Mesendoderm (in vitro differentiated cells): ENCODE measurements at regions not wholly inside any gene's neighbourhood (a gene's known extent, or its start where the extent isn't known, plus 50 kb on each side); places are given as distances from the start of the nearest gene placed in this dataset.

Experiments
- DNase-seq: peaks from one replicate; pipeline ENCODE4 v3.0.0; 2013
- H2AK5ac ChIP-seq: 2 replicates; pipeline ENCODE4 v1.6.1; 2013; ENCODE audit warnings: low read length, inconsistent platforms
- H2BK120ac ChIP-seq: 2 replicates; pipeline ENCODE4 v1.6.1; 2013; ENCODE audit warnings: low read depth, mild to moderate bottlenecking, low read length, moderate library complexity, mixed read lengths
- H2BK15ac ChIP-seq: replicated peaks from 2 replicates; pipeline ENCODE4 v1.6.1; 2013; ENCODE audit warnings: low read depth, mild to moderate bottlenecking, moderate library complexity
- H2BK5ac ChIP-seq: 2 replicates; pipeline ENCODE4 v1.6.1; 2013; ENCODE audit warnings: low read length, inconsistent platforms
- H3K18ac ChIP-seq: 2 replicates; pipeline ENCODE4 v1.6.1; 2013; ENCODE audit warnings: mild to moderate bottlenecking, low read length, mixed read lengths
- H3K23ac ChIP-seq: one replicate; pipeline ENCODE4 v1.6.1; 2013; ENCODE audit warnings: low read length
- H3K27ac ChIP-seq: 2 replicates; pipeline ENCODE4 v1.5.1; 2013; ENCODE audit warnings: low read depth, mild to moderate bottlenecking, inconsistent platforms, low read length, moderate library complexity
- H3K27me3 ChIP-seq: 2 replicates; pipeline ENCODE4 v1.6.1; 2013; ENCODE audit warnings: low read length, control low read depth, mild to moderate bottlenecking, inconsistent platforms; ENCODE audit not compliant: insufficient read depth, poor library complexity
- H3K36me3 ChIP-seq: 2 replicates; pipeline ENCODE4 v1.6.1; 2013; ENCODE audit warnings: low read length, inconsistent platforms; ENCODE audit not compliant: control insufficient read depth, insufficient read depth
- H3K4ac ChIP-seq: one replicate; pipeline ENCODE4 v1.6.1; 2013; ENCODE audit warnings: low read depth, mild to moderate bottlenecking, low read length, moderate library complexity
- H3K4me1 ChIP-seq: 2 replicates; pipeline ENCODE4 v1.6.1; 2013; ENCODE audit warnings: low read depth, low read length, inconsistent platforms; ENCODE audit not compliant: control insufficient read depth
- H3K4me2 ChIP-seq: 2 replicates; pipeline ENCODE4 v1.6.1; 2013; ENCODE audit warnings: low read length
- H3K4me3 ChIP-seq: 2 replicates; pipeline ENCODE4 v1.5.1; 2013; ENCODE audit warnings: mild to moderate bottlenecking, low read length
- H3K56ac ChIP-seq: one replicate; pipeline ENCODE4 v1.6.1; 2013; ENCODE audit warnings: low read length
- H3K79me1 ChIP-seq: 2 replicates; pipeline ENCODE4 v1.6.1; 2013; ENCODE audit warnings: low read length, inconsistent platforms
- H3K79me2 ChIP-seq: 2 replicates; pipeline ENCODE4 v1.6.1; 2013; ENCODE audit warnings: mild to moderate bottlenecking, low read length; ENCODE audit not compliant: control insufficient read depth, insufficient read depth
- H3K9ac ChIP-seq: 2 replicates; pipeline ENCODE4 v1.6.1; 2013; ENCODE audit warnings: low read length, inconsistent platforms
- H4K5ac ChIP-seq: one replicate; pipeline ENCODE4 v1.6.1; 2013; ENCODE audit warnings: low read length
- H4K8ac ChIP-seq: one replicate; pipeline ENCODE4 v1.6.1; 2013; ENCODE audit warnings: low read depth, mild to moderate bottlenecking, control low read depth, low read length, moderate library complexity
- WGBS: extraction: QIAGEN DNeasy Blood & Tissue Kit; methylation state at CpG from one replicate; pipeline ENCODE4 v1.1.7; 2013; ENCODE audit warnings: low lambda C conversion rate, missing lambda C conversion rate; ENCODE audit not compliant: insufficient coverage; ENCODE audit errors: extremely low coverage; 5-methylcytosine and 5-hydroxymethylcytosine counted together

DNA sequence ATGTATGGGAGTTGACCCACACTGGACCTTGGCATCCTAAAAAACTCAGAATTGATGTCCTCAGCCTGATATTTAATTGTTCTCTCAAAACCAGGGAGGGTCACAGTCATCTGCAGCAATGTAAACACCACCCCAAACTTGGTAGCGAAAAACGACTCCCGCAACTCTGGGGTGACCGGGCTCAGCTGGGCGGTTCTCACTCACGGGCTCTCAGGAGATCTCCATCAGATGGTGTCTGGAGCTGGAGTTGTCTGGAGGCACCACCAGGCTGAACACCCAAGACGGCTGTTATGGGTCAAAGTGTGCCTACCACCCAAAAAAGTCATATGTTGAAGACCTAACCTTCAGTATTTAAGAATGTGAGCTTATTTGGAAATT lies 50.9 kb upstream of the NXT1 start:
- Histone ChIP-seq H2BK15ac (no peak overlapping the region), H3K9ac (no peak overlapping the region), H2BK5ac (no peak overlapping the region), H3K4ac (no peak overlapping the region), H3K27ac (no peak overlapping the region), H4K5ac (no peak overlapping the region), H3K27me3 (no peaks in the 10 kb centered on the region), H2BK120ac (no peak overlapping the region), H4K8ac (no peak overlapping the region), H3K56ac (no peak overlapping the region), H3K36me3 (no peaks in the 10 kb centered on the region), H3K79me2 (no peaks in the 10 kb centered on the region), H2AK5ac (no peak overlapping the region), H3K79me1 (no peaks in the 10 kb centered on the region), H3K4me1 (no peaks in the 10 kb centered on the region), H3K4me3 (no peak overlapping the region), H3K23ac (no peak overlapping the region), H3K18ac (no peak overlapping the region), H3K4me2 (no peak overlapping the region)
- no CpG with 5 or more reads among the region's 7 CpGs for WGBS
- DNase-seq, result no peak

DNA sequence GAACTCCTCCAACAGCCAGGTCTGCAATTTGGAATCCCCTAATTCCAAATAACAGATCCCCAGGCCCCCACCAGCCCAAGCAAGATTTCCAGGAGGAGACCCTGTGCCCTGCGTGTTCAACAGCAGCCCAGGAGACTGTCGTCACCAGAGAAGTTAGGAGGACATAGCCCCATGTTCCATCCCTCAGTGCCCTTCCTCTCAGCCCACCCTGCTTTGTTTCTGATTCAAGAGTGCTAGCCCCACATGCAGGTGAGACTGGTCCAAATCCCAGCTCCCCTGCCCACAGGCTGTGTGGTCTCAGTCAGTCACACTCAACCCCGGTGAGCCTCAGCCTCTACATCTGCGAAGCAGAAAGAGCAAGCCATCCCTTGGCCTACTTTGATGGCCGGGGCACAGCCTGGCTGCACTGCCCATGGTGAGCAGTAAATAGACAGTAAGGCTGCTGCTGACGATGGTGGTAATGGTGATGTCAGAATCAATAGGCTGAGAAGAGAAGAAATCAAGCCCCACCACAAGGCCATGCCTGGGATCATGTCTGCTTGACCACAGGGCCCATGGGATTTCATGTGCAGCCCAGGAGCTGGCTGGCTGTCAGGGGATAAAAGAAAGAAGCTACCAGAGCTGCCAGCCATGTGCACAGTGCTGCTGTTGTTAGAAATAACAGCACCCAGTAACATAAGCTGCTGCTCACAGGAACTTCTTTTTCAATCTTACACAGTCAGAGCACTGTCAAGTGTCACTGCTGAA lies 51.5 kb upstream of the NXT1 start:
- Histone ChIP-seq H3K4me1 (no peaks in the 10 kb centered on the region), H2BK120ac (no peak overlapping the region), H3K4ac (no peak overlapping the region), H2AK5ac (no peak overlapping the region), H3K27me3 (no peaks in the 10 kb centered on the region), H2BK15ac (no peak overlapping the region), H3K23ac (no peak overlapping the region), H3K4me2 (no peak overlapping the region), H2BK5ac (no peak overlapping the region), H3K4me3 (no peak overlapping the region), H3K9ac (no peak overlapping the region), H4K5ac (no peak overlapping the region), H4K8ac (no peak overlapping the region), H3K56ac (no peak overlapping the region), H3K36me3 (no peaks in the 10 kb centered on the region), H3K27ac (no peak overlapping the region), H3K79me1 (no peaks in the 10 kb centered on the region), H3K79me2 (no peaks in the 10 kb centered on the region), H3K18ac (no peak overlapping the region)
- DNase-seq, result no peak
- WGBS, result no CpG with 5 or more reads among the region's 6 CpGs

DNA sequence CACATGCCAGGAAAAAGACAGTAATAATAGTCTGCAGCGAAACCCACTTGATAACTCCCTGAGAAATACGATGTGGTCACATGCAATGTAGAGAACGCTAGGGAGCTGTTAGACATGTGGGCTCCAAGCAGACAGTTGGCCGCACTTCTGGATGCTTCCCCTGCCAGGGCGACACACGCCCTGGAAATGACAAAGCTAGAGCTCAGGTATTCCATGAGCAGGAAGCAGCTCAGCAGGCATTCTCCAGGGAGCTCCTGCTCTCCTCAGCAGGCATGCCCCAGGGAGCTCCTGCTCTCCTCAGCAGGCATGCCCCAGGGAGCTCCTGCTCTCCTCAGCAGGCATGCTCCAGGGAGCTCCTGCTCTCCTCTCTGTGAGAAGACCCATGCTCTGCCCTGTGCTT lies 52.4 kb upstream of the NXT1 start:
- Histone ChIP-seq H3K27me3 (no peaks in the 10 kb centered on the region), H3K27ac (no peak overlapping the region), H3K4me3 (no peak overlapping the region), H3K9ac (no peak overlapping the region), H3K4me2 (no peak overlapping the region), H3K18ac (no peak overlapping the region), H2BK5ac (no peak overlapping the region), H3K4ac (no peak overlapping the region), H3K36me3 (no peaks in the 10 kb centered on the region), H2AK5ac (no peak overlapping the region), H4K8ac (no peak overlapping the region), H3K4me1 (no peaks in the 10 kb centered on the region), H3K56ac (no peak overlapping the region), H2BK120ac (no peak overlapping the region), H2BK15ac (no peak overlapping the region), H3K79me1 (no peaks in the 10 kb centered on the region), H3K23ac (no peak overlapping the region), H4K5ac (no peak overlapping the region), H3K79me2 (no peaks in the 10 kb centered on the region)
- peak; percentile 57 for DNase-seq
- WGBS, result no CpG with 5 or more reads among the region's 6 CpGs

DNA sequence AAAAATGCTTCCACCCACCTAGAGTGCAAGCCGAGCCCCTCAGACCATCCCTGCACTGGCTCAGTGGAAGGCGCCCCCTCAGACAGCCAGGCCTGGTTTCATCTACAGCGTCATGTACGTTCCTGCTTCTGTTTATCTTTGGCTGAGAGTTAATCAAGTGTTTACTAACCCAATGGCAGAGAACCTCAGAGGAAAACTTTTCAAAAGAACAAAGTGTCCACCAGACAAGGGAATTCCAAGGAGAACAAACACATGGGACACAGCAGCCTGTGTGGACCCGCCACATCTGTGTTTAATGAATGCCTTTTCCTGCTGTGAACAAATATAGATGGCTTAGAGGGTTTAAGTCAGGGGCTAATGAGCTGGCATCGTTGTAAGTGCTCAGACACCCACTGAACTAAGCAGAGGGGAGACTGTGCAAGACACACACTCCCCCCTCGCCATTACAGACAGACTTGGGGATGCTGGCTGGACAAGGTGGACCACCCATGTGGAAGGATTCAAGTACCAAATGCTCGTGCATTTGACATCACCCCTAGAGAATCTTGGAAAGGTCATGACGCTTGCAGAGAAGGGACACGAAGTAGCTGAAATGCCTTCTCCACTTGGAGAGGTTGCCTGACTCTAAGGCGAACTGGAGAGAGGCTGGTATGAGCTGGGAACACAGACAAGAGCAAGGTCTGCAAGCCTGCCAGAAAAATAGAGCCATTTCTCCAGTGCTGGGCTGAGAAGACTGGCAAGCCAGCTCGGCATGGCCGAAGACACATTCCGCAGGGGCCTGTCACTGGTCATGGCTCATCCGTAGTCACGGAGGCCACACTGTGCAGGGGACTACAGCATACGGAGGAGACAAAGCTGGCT lies 53.5 kb upstream of the NXT1 start:
- Histone ChIP-seq H2BK120ac (no peak overlapping the region), H3K27ac (no peak overlapping the region), H3K56ac (no peak overlapping the region), H4K8ac (no peak overlapping the region), H3K79me2 (no peaks in the 10 kb centered on the region), H3K9ac (no peak overlapping the region), H3K27me3 (no peaks in the 10 kb centered on the region), H2BK5ac (no peak overlapping the region), H3K79me1 (no peaks in the 10 kb centered on the region), H3K36me3 (no peaks in the 10 kb centered on the region), H3K18ac (no peak overlapping the region), H3K4me2 (no peak overlapping the region), H3K4me3 (no peak overlapping the region), H3K23ac (no peak overlapping the region), H4K5ac (no peak overlapping the region), H2BK15ac (no peak overlapping the region), H3K4me1 (no peaks in the 10 kb centered on the region), H3K4ac (no peak overlapping the region), H2AK5ac (peak overlapping the region; percentile 39)
- peak; percentile 26 for DNase-seq
- no CpG with 5 or more reads among the region's 17 CpGs for WGBS

DNA sequence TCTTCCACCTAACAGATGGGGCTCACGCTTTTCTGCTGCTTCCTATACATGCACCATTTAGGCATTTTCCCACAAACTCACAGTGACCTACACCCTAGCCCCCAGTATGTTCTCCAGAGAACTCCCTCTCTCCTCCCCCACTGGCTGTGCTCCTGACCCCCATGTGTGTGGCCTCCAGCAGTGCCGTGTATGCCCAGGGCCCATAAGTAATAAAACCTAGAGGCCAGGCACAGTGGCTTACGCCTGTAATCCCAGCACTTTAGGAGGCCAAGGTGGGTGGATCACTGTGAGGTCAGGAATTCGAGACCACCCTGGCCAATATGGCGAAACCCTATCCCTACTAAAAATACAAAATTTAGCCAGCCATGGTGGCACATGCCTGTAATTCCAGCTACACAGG lies 54.7 kb upstream of the NXT1 start:
- no CpG with 5 or more reads among the region's 5 CpGs for WGBS
- H4K5ac ChIP-seq, result no peak overlapping the region
- H3K36me3 ChIP-seq, result no peaks in the 10 kb centered on the region
- no peaks in the 10 kb centered on the region for H3K4me1 ChIP-seq
- H3K23ac ChIP-seq, result no peak overlapping the region
- no peak overlapping the region for H2BK15ac ChIP-seq
- no peaks in the 10 kb centered on the region for H3K79me1 ChIP-seq
- H4K8ac ChIP-seq, result no peak overlapping the region
- no peak overlapping the region for H3K4me3 ChIP-seq
- no peak overlapping the region for H3K56ac ChIP-seq
- no peak for DNase-seq
- no peak overlapping the region for H3K4me2 ChIP-seq
- H2AK5ac ChIP-seq, result no peak overlapping the region
- H2BK5ac ChIP-seq, result no peak overlapping the region
- no peak overlapping the region for H3K18ac ChIP-seq
- no peaks in the 10 kb centered on the region for H3K27me3 ChIP-seq
- H3K27ac ChIP-seq, result no peak overlapping the region
- no peak overlapping the region for H3K9ac ChIP-seq
- no peaks in the 10 kb centered on the region for H3K79me2 ChIP-seq
- H2BK120ac ChIP-seq, result no peak overlapping the region
- no peak overlapping the region for H3K4ac ChIP-seq
